Heart left ventricle (tissue), 16 donors: ENCODE measurements at regions not wholly inside any gene's neighbourhood (a gene's known extent, or its start where the extent isn't known, plus 50 kb on each side); places are given as distances from the start of the nearest gene placed in this dataset.

Source experiments
- ATAC-seq, 4 donors: fragments of 200-7000 bp; cut with Tn5 transposase; one replicate each; pipeline ENCODE4 v1.9.1; 2020 to 2022; ENCODE audit warnings: moderate library complexity in 4 of 4, mild to moderate bottlenecking in 3 of 4, moderate number of reproducible peaks in 1 of 4
- DNase-seq, 5 donors: peaks; one replicate each; pipeline ENCODE4 v3.0.0-alpha.2; 2020
- H3K27ac ChIP-seq, 12 donors: fragments of 200-600 bp; sonication (generic) in 4 of 12; one replicate each; pipeline versions ENCODE4 v1.5.0 to v1.8.0; 2016 to 2022; ENCODE audit warnings: mild to moderate bottlenecking in 2 of 12
- H3K27me3 ChIP-seq, 9 donors: fragments of 200-600 bp; sonication (generic) in 2 of 9; one replicate each; pipeline versions ENCODE4 v1.5.1 to v1.8.0; 2016 to 2022; ENCODE audit warnings: mild to moderate bottlenecking in 3 of 9
- H3K36me3 ChIP-seq, 9 donors: fragments of 200-600 bp; sonication (generic) in 2 of 9; one replicate each; pipeline versions ENCODE4 v1.5.0 to v1.8.0; 2018 to 2022; ENCODE audit warnings: mild to moderate bottlenecking in 2 of 9
- H3K4me1 ChIP-seq, 12 donors: fragments of 200-600 bp; sonication (generic) in 4 of 12; one replicate each; pipeline versions ENCODE4 v1.5.0 to v1.8.0; 2016 to 2022; ENCODE audit warnings: mild to moderate bottlenecking in 3 of 12
- H3K4me3 ChIP-seq, 12 donors: fragments of 200-600 bp; sonication (generic) in 4 of 12; one replicate each; pipeline versions ENCODE4 v1.5.0 to v1.8.0; 2017 to 2022; ENCODE audit warnings: mild to moderate bottlenecking in 9 of 12, moderate library complexity in 4 of 12
- H3K9me3 ChIP-seq, 12 donors: fragments of 200-600 bp; sonication (generic) in 4 of 12; one replicate each; pipeline versions ENCODE4 v1.5.0 to v1.8.0; 2016 to 2022; ENCODE audit warnings: mild to moderate bottlenecking in 1 of 12
- CTCF ChIP-seq, 12 donors: fragments of 200-600 bp; sonication (generic) in 4 of 12; IDR thresholded peaks; one replicate each; pipeline versions ENCODE4 v1.5.0 to v1.8.0; 2018 to 2022; ENCODE audit warnings: antibody characterized with exemption in 12 of 12, mild to moderate bottlenecking in 5 of 12
- POLR2A ChIP-seq, 2 donors: fragments of 450-650 bp; IDR thresholded peaks; one replicate each; pipeline ENCODE4 v1.6.1; 2017; ENCODE audit warnings: antibody characterized with exemption in 2 of 2, mild to moderate bottlenecking in 2 of 2, moderate library complexity in 2 of 2
- WGBS, 4 donors: extraction: QIAGEN DNeasy Blood & Tissue Kit in 2 of 4; methylation state at CpG; one replicate each; pipeline versions ENCODE4 v1.1.5 to v1.1.7; 2013 to 2018; 5-methylcytosine and 5-hydroxymethylcytosine counted together
- intact Hi-C, 10 donors: fragments of 100-400 bp; cut with DNase I; formaldehyde crosslinking; loops; one replicate each; pipeline versions ENCODE4 v1.11.1 to v1.14.2; 2022
- donor health status: ischemic (EF 13 %, LVEDD 7.1; RV severe dilation, severe dysfunction).
- donor health status: healthy with polysubstance abuse.
- donor health status: DM: no; HTN: yes; CAD: no.
- donor health status: DM: no; HTN: no; CAD: no.
- donor health status: ischemic (EF 25% LVEDD 6.9; RV normal size, moderate dysfunction).
- donor health status: ischemic (EF 25% LVEDD 5.7; RV mildly dilated, moderate dysfunction).
- donor health status: healthy.
- donor health status: DM: yes; HTN: yes; CAD: no.
- donor health status: ischemic (EF 35%, LVEDD 5.7; RV mildly dilated, moderate dysfunction).
- donor health status: nonischemic (EF 11% LVEDD 7.7; RV severe dilation, severe dysfunction).
- donor health status: DM: yes; HTN: yes; CAD: no.
- donor health status: PGD.
- donor health status: ischemic (EF 29% LVEDD 5.4; RV normal size, mild dysfunction).
- donor health status: nonischemic (EF 23%, LVEDD 6.1; RV moderate dilation, normal function).

GRCh38 chr7:145899938-145900337, 216.7 kb upstream of the CNTNAP2 start:
- intact Hi-C loops: no loop called here
- peaks cover 0 to 46% (median 14%) of the 10 kb centered on the region in 12 donors for H3K9me3 ChIP-seq
- H3K27me3 ChIP-seq: no peaks in the 10 kb centered on the region
- DNase-seq: no peak
- H3K4me1 ChIP-seq: no peaks in the 10 kb centered on the region
- H3K4me3 ChIP-seq: no peak overlapping the region
- H3K36me3 ChIP-seq: no peaks in the 10 kb centered on the region
- ATAC-seq: no peak
- WGBS, 4 donors: 75 to 84% (median 80%) methylated on average over 2 of the region's 2 CpGs
- TF ChIP-seq POLR2A (IDR thresholded peaks at IDR 0.05) (no peak), CTCF (IDR thresholded peaks at IDR 0.05) (no peak)
- no peak overlapping the region for H3K27ac ChIP-seq

GRCh38 chr7:145893925-145894535, 222.6 kb upstream of the CNTNAP2 start:
- no peaks in the 10 kb centered on the region for H3K36me3 ChIP-seq
- no peak overlapping the region for H3K27ac ChIP-seq
- no peaks in the 10 kb centered on the region for H3K27me3 ChIP-seq
- H3K4me3 ChIP-seq: no peak overlapping the region
- no peaks in the 10 kb centered on the region for H3K4me1 ChIP-seq
- ATAC-seq (no peak), DNase-seq (no peak)
- H3K9me3 ChIP-seq: peaks cover 0 to 25% (median 4%) of the 10 kb centered on the region in 12 donors
- intact Hi-C loops: no loop called here
- 80 to 91% (median 81%) methylated on average over 4 of the region's 4 CpGs for whole genome bisulfite sequencing, 4 donors
- no peak for TF ChIP-seq CTCF (IDR thresholded peaks at IDR 0.05)
- no peak for TF ChIP-seq POLR2A (IDR thresholded peaks at IDR 0.05)

- 54 to 68% (median 63%) methylated on average over 5 of the region's 5 CpGs for WGBS, 4 donors
- Histone ChIP-seq H3K9me3 (peaks cover 0 to 12% (median 1%) of the 10 kb centered on the region in 12 donors), H3K36me3 (no peaks in the 10 kb centered on the region), H3K27me3 (no peaks in the 10 kb centered on the region), H3K4me3 (no peak overlapping the region), H3K4me1 (no peaks in the 10 kb centered on the region), H3K27ac (no peak overlapping the region)
- ATAC-seq (no peak), DNase-seq (no peak)
- no peak for TF ChIP-seq CTCF (IDR thresholded peaks at IDR 0.05)
- intact Hi-C loops: no loop called here
Observed at GRCh38 chr7:145884716-145885514, 231.7 kb upstream of the CNTNAP2 start.

- 56 to 80% (median 59%) methylated on average over 1 of the region's 1 CpG for WGBS, 4 donors
- no peak for ATAC-seq
- Histone ChIP-seq H3K4me3 (no peak overlapping the region), H3K36me3 (no peaks in the 10 kb centered on the region), H3K27me3 (no peaks in the 10 kb centered on the region), H3K9me3 (peaks cover 0 to 7% (median 0%) of the 10 kb centered on the region in 12 donors), H3K27ac (no peak overlapping the region), H3K4me1 (no peaks in the 10 kb centered on the region)
- intact Hi-C loops: no loop called here
- no peak for DNase-seq
- no peak for TF ChIP-seq POLR2A (IDR thresholded peaks at IDR 0.05)
- TF ChIP-seq CTCF (IDR thresholded peaks at IDR 0.05): no peak
Observed at GRCh38 chr7:145876376-145876775, 240.2 kb upstream of the CNTNAP2 start.
